ENCODE measurements at regions not wholly inside any gene's neighbourhood (a gene's known extent, or its start where the extent isn't known, plus 50 kb on each side); places are given as distances from the start of the nearest gene placed in this dataset.

DNA sequence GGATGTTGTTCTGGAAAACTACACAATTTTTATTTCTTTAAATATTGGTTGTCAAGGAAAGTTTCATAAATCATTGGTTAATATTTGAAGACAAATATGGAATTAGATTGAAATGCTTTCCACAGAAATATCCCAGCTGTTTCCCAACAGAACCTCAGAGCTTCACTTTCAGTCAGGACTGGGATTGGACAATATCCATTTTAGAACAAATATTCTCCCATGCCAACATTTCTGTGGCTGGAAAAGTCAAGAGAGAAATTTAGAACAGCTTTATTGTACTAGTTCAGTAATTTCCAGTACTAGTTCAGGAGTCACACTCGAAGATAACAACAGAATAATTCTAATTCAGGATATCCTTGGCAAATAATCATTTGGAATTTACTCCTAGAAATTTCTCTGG lies 116.1 kb upstream of the TUT7 start:
- no peak for DNase-seq

DNA sequence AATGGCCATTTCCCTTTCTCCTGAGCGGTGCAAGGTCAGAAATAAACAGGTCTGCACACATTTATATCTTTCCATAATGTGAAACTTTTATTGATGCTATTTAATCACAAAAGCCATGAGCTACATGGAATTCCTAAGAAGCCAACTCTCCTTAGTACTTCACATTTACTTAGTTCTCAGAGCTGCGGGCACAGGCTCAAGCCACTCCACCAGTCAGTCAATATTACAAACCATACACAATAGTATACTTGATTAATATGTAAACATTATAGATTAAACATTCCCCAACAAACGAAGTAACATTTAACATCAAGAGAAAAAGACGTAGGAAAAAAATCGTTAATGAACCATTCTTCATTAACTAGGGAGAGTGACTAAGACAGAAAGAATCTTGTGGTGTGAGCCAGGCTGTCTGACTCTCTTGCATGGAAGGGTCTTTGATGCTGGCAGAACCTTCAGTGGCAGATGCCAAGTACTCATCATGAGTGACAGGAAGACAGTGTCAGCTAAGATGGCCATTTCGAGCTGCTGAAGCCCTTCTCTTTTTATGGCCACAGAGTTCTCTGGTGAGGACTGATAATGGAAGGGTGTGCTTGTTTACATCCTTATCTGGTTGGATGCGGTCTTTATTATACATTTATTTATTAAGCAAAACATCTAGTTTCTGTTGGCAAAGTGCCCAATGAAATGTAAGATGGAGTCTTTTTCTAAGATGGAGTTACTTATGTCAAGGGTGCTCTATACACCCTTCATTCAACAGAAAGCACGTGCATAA lies 115.5 kb upstream of the TUT7 start:
- DNase-seq: no peak

- DNase-seq: no peak
Observed at GRCh38 chr9:86464242-86464641, 110.0 kb upstream of the TUT7 start.

DNA sequence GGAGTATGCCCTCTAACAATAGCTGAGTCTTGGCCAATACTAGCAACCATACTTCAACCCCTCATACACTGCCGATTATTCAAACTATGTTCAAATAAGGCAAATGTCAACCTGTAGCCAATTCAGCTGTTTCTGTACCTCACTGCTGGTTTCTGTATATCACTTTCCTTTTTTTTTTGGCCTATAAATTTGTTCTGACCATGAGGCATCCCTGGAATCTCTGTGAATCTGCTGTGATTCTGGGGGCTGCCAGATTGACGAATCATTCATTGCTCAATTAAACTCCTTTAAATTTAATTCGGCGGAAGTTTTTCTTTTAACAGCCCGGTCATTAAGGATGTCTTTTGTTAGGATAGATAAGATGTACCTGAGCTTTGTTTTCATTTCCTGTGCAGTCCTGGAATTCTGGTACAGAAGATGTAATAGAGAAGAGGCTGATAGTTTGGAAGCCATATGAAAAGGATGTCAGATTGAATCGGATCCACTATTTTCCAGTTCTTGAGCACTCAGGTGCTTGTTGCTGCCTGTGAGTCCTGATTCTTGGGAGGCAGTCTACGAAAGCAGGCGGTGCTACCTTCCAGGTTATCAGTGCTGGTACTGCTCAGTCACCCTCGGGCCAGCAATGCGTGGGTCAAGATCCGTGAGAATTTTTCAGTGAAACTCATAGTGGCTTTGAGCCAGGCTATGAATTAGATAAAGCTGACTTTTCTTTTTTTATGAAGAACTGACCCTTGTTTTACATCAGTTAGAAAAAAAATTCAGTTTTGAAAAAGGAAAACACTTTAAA lies 106.2 kb upstream of the TUT7 start:
- DNase-seq: no peak

GRCh38 chr9:86459599-86460155 lies 105.5 kb upstream of the TUT7 start:
- no peak for DNase-seq

DNA sequence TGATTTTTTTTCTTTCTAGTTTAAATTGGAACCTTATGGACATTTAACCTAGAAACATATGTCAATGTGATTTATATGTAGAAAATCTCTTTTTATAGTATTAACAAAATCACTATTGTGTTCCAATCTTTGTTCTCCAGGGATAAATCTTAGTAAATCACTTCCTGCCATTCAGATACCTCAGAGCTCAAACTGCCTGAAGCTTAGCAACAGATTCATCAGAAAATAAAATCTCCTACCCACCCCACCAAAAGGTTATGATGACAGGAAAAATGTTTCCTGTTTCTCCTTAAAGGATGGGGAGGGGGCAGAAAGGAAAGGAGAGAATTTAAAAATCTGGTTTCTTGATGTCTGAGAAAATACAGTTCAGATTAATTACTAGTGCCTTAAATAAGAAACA lies 105.0 kb upstream of the TUT7 start:
- no peak for DNase-seq

GRCh38 chr9:86458191-86458855 lies 104.1 kb upstream of the TUT7 start:
- no peak for DNase-seq

- no peak for DNase-seq
Observed at GRCh38 chr9:86456416-86456815, 102.2 kb upstream of the TUT7 start.

GRCh38 chr9:86454701-86455615 lies 100.7 kb upstream of the TUT7 start:
- no peak for DNase-seq

DNA sequence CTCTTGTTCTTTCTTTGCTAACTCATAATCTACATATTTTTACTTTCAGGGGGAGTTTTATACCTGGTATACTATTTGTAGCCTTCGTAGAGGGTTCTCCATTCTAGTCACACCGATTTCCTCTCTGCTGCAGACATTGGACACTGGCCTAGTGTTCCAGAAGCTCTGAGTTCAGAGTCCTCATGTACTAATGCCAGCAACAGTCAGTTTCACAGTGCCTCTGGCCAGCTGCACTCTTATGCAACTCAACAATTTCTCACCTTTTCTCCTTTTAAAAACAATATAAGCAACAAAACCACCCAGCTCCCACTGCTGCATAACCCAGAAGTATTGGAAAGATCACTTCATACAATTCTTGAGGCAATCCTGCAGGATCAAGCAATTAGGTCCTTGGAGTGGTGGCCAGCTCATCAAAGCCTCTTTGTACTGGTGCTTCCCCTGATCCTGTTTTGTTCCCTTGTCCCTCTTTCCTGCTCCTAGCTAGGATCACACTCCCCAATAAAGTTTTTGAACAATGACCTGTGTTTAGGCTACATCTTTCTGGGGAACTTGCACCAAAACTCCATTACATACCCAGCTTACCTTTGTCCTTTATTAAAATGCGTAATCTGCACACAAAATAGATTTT lies 98.1 kb upstream of the TUT7 start:
- no peak for DNase-seq

DNA sequence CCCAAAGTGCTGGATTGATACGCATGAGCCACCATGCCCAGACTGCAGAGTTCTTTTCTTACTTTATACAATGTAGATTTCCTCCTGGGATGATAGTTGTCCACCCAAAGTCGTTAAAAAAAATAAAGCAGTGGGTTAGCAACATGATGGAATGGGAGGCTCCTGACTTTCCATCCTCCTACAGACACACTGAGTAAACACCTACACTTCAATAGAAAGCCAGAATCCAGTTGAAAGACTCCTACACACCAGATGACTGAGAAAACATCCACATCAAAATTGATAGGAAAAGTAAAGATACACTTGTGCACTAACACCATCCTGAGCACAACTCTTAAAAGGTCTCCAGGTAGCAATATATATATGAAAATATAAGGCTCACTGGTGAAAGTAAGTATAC lies 95.0 kb upstream of the TUT7 start:
- DNase-seq: no peak

GRCh38 chr9:86445671-86446070 lies 91.5 kb upstream of the TUT7 start:
- no peak for DNase-seq

GRCh38 chr9:86443992-86444391 lies 89.8 kb upstream of the TUT7 start:
- no peak for DNase-seq

- DNase-seq: peak; percentile 80
Observed at GRCh38 chr9:86434039-86434726, 80.0 kb upstream of the TUT7 start.

DNA sequence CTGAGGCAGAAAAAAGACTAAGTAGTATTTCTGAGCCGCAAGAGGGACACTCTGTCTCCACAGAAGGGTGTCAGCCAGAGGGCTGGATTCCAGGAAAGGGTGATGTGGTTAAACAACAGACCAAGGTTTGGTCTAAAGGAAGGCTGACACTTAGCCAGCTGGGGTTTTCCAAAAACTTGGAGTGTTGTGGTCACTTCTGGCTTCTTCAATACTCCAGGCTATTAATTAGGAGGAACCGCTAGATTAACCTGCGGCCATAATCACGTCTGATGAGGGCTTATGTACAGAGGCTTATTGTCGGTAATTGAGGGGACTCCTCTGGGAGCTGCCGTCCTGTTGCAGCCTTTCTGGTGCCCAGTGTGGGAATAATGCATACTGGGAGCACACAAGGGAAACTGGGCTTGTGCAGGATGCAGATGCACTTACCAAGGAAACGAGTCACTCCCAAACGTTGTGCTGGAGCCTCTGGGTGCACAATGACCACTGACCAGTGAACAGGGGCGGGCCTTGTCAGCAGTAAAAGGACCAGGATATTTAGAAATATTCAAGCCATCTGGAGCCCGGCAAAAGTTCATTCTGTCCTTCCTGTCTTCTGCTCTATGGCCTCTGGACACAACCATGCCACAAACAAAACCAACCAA lies 70.2 kb upstream of the TUT7 start:
- no peak for DNase-seq

DNA sequence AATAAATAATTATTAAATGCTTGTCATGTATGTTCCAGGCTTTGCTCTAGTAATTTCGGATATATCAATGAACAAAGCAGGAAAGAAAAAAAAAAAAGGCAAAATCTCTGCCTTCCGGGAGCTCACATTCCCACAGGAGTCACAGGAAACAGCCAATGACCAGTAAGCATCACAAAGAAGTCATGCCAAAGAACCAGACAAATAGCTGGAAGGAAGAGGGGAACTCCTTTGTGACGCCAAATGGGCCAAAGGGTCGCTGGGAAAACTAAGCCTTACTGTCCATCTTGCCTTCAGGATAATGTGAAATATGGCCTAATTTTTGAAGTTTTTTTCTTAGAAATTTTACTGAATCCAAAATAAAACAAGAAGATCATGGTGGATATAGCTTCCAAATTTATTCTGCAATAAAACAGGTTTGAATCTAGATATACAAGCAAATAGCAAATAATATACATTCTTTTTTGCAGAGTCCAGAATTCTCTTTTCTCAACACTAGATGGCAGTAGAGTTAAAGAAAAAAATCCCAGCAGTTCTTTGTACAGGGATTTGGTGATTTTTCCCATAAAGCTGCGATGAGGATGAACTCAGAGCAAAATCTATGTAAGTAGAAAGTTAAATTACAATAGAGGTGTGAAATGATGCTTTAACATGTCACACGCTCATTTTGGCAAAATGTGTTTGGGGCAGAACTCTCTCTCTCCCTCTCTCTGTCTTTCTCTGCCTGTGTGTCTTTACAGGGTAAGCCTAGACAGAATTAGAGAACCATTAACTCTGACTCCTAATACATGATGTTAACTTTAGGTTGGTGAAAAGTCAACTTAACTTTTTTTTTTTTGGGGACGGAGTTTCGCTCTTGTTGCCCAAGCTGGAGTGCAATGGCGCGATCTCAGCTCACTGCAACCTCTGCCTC lies 60.0 kb upstream of the TUT7 start:
- peak; percentile 36 for DNase-seq

- DNase-seq: no peak
Observed at GRCh38 chr9:86410281-86410680, 56.1 kb upstream of the TUT7 start.

- DNase-seq: no peak
Observed at GRCh38 chr9:86408121-86408520, 53.9 kb upstream of the TUT7 start.

GRCh38 chr9:86407022-86407421 lies 52.8 kb upstream of the TUT7 start:
- DNase-seq: peak; percentile 34

DNA sequence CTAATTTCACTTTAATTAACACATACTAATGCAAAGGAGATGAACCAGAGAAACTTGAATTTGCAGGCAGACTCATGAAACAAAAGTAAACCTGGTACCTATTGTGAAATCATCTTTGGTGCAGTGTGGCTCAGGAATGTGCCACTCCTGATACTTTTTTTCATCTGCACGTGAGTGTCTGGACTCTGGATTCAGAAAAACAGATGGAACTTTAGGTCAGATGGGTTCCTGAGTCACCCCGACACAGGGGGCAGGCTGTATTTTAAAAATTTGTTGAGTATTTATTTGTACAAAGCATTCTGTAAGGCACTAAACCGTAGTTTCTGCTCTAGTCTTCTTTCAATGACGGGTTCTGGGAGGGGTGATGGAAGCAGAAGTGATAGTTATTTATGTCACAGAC lies 52.2 kb upstream of the TUT7 start:
- no peak for DNase-seq
